ENCODE measurements at regions not wholly inside any gene's neighbourhood (a gene's known extent, or its start where the extent isn't known, plus 50 kb on each side); places are given as distances from the start of the nearest gene placed in this dataset.
"Not testable (repeated sequence)": the region's sequence is repeated elsewhere in the genome, so short reads cannot be mapped to it uniquely, and the experiment has no call there.

DNA sequence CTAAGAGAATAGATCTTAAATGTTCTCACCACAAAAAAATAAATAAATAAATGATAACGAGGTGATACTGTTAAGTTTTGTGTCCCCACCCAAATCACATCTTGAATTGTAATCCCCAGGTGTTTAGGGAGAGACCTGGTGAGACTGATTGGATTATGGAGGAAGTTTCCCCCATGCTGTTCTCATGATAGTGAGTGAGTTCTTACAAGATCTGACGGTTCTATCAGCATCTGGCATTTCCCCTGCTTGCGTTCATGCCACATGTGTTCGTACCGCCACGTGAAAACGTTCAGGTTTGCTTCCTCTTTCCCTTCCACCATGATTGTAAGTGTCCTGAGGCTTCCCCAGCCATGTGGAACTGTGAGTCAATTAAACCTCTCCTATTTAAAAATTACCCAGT, 1514.8 kb upstream of the TENM4 start:
- no peak overlapping the region for H3K4me3 ChIP-seq (ENCODE audit: low read depth in 1 of 5, low read length in 5 of 5)
- no peaks in the 10 kb centered on the region for H3K36me3 ChIP-seq (ENCODE audit: control insufficient read depth in 5 of 5, insufficient read depth in 5 of 5, low read length in 5 of 5)
- no peaks in the 10 kb centered on the region for H3K9me3 ChIP-seq (ENCODE audit: control insufficient read depth in 5 of 5, low read length in 5 of 5)
- H3K4me1 ChIP-seq (ENCODE audit: control insufficient read depth in 5 of 5, insufficient read depth in 5 of 5, low read length in 5 of 5), result peaks cover 0 to 13% (median 3%) of the 10 kb centered on the region in 5 donors
- no peak overlapping the region for H3K9ac ChIP-seq (ENCODE audit: low read length in 5 of 5)
- no peaks in the 10 kb centered on the region for H3K27me3 ChIP-seq (ENCODE audit: control insufficient read depth in 5 of 5, insufficient read depth in 4 of 5, low read length in 5 of 5)
- H3K27ac ChIP-seq (ENCODE audit: low read depth, low read length), result no peak overlapping the region

DNA sequence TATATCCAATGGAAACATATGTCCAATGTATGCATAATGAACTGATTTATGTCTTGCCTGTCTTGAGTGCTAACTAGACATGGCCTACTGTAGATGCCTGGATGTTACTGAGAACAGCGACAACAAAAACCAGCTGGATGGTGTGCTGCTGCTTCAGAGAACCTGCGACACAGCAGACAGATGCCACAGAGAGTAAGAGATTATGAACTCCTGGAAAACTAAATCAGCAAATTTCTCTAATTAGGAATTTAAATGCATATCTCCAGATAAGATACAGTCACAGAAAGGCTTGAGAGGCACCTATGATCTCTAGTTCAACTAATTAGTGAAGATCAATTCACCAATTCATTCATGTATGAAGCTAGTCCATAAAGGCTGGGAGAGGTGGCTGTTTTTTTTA, 1508.0 kb upstream of the TENM4 start:
- no peak overlapping the region for H3K27ac ChIP-seq (ENCODE audit: low read depth, low read length)
- no peaks in the 10 kb centered on the region for H3K9me3 ChIP-seq (ENCODE audit: control insufficient read depth in 5 of 5, low read length in 5 of 5)
- H3K27me3 ChIP-seq (ENCODE audit: control insufficient read depth in 5 of 5, insufficient read depth in 4 of 5, low read length in 5 of 5), result no peaks in the 10 kb centered on the region
- H3K4me1 ChIP-seq (ENCODE audit: control insufficient read depth in 5 of 5, insufficient read depth in 5 of 5, low read length in 5 of 5), result no peaks in the 10 kb centered on the region
- H3K9ac ChIP-seq (ENCODE audit: low read length in 5 of 5), result no peak overlapping the region
- no peak overlapping the region for H3K4me3 ChIP-seq (ENCODE audit: low read depth in 1 of 5, low read length in 5 of 5)
- H3K36me3 ChIP-seq (ENCODE audit: control insufficient read depth in 5 of 5, insufficient read depth in 5 of 5, low read length in 5 of 5), result no peaks in the 10 kb centered on the region

DNA sequence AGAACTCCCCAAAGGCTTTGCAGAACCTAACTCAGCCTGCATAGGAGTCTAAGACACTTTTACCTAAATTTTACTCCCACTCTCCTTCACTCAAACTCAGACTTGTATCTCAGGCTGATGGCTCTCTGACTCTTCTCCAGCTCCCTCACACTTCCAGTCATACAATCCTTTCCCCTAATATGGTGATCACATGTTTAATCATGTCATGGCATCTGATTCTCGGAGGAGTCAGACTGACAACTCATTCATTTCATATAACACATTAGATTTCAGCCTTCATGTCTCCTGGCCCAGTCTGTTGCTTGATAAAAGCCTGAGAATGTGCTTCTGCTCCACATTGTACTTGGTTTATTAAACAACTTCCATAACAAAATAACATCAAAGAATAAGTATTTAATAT, 1503.9 kb upstream of the TENM4 start:
- H3K4me1 ChIP-seq (ENCODE audit: control insufficient read depth in 5 of 5, insufficient read depth in 5 of 5, low read length in 5 of 5), result no peaks in the 10 kb centered on the region
- no peaks in the 10 kb centered on the region for H3K36me3 ChIP-seq (ENCODE audit: control insufficient read depth in 5 of 5, insufficient read depth in 5 of 5, low read length in 5 of 5)
- H3K27ac ChIP-seq (ENCODE audit: low read depth, low read length), result no peak overlapping the region
- H3K27me3 ChIP-seq (ENCODE audit: control insufficient read depth in 5 of 5, insufficient read depth in 4 of 5, low read length in 5 of 5), result no peaks in the 10 kb centered on the region
- no peak overlapping the region for H3K4me3 ChIP-seq (ENCODE audit: low read depth in 1 of 5, low read length in 5 of 5)
- no peaks in the 10 kb centered on the region for H3K9me3 ChIP-seq (ENCODE audit: control insufficient read depth in 5 of 5, low read length in 5 of 5)
- no peak overlapping the region for H3K9ac ChIP-seq (ENCODE audit: low read length in 5 of 5)

DNA sequence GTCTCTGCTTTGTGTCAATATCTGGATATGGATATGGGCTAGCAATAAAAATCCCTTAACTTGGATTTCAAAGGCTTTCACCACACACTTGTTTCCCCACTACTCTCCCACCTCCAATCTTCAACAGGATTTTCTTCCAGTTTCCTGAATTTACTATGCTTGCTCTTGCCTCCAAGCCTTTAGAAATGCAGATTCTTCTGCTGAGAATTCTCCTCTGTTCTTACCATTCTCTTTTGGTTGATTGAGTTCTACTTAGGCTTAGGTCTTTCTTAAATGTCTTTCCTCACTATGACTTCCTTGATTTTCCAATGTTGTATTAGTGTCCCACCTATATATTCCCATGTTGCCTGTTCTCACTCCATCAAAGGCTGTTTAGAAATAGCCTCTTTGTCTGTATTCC, 1502.4 kb upstream of the TENM4 start:
- Histone ChIP-seq H3K9me3 (ENCODE audit: control insufficient read depth in 5 of 5, low read length in 5 of 5) (no peaks in the 10 kb centered on the region), H3K4me1 (ENCODE audit: control insufficient read depth in 5 of 5, insufficient read depth in 5 of 5, low read length in 5 of 5) (no peaks in the 10 kb centered on the region), H3K4me3 (ENCODE audit: low read depth in 1 of 5, low read length in 5 of 5) (no peak overlapping the region)

DNA sequence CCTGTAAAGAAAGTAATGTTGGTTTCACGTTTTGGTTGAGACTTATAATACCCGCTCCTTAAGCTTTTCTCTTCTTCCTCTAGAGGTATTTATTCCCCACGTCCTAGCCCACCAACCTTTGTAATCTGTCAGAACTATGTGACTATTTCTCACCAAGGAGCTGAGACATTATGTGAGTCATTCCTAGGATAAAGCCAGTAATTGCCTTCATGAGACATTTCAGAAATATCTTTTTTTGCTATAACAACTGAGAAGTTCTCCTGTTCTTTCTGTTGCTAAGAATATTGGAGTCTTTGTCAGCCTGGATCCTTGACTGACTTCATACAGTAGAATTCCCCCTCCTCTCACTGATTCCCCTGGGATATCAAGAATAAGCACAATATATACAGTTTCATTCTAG, 1497.0 kb upstream of the TENM4 start:
- no peak overlapping the region for H3K27ac ChIP-seq (ENCODE audit: low read depth, low read length)
- no peaks in the 10 kb centered on the region for H3K36me3 ChIP-seq (ENCODE audit: control insufficient read depth in 5 of 5, insufficient read depth in 5 of 5, low read length in 5 of 5)
- H3K27me3 ChIP-seq (ENCODE audit: control insufficient read depth in 5 of 5, insufficient read depth in 4 of 5, low read length in 5 of 5), result no peaks in the 10 kb centered on the region
- no peak overlapping the region for H3K9ac ChIP-seq (ENCODE audit: low read length in 5 of 5)
- no peaks in the 10 kb centered on the region for H3K9me3 ChIP-seq (ENCODE audit: control insufficient read depth in 5 of 5, low read length in 5 of 5)
- no peaks in the 10 kb centered on the region for H3K4me1 ChIP-seq (ENCODE audit: control insufficient read depth in 5 of 5, insufficient read depth in 5 of 5, low read length in 5 of 5)
- H3K4me3 ChIP-seq (ENCODE audit: low read depth in 1 of 5, low read length in 5 of 5), result no peak overlapping the region

More for the DNA sequence above, 1502.4 kb upstream of the TENM4 start:
- Histone ChIP-seq H3K36me3 (ENCODE audit: control insufficient read depth in 5 of 5, insufficient read depth in 5 of 5, low read length in 5 of 5) (no peaks in the 10 kb centered on the region), H3K9ac (ENCODE audit: low read length in 5 of 5) (no peak overlapping the region), H3K27ac (ENCODE audit: low read depth, low read length) (no peak overlapping the region), H3K27me3 (ENCODE audit: control insufficient read depth in 5 of 5, insufficient read depth in 4 of 5, low read length in 5 of 5) (no peaks in the 10 kb centered on the region)

DNA sequence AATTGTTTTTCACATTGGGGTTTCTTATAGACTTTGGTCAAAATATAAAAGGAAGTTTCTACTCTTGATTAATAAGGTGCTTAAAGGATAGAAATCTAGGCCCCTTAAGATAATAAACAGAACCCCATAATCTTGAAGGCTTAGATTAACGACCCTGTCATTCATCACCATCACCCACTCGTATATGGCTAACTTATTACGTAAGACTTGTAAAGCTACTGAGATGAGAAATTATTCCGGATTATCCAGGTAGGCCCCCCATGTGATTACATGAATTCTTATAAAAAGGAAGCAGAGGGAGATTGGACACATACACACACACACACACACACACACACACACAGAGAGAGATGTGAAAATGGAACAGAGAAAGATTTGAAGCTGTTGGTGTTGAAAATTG, 1489.2 kb upstream of the TENM4 start:
- H3K27ac ChIP-seq (ENCODE audit: low read depth, low read length), result no peak overlapping the region
- no peaks in the 10 kb centered on the region for H3K27me3 ChIP-seq (ENCODE audit: control insufficient read depth in 5 of 5, insufficient read depth in 4 of 5, low read length in 5 of 5)
- no peak overlapping the region for H3K9ac ChIP-seq (ENCODE audit: low read length in 5 of 5)
- H3K4me3 ChIP-seq (ENCODE audit: low read depth in 1 of 5, low read length in 5 of 5), result no peak overlapping the region
- H3K36me3 ChIP-seq (ENCODE audit: control insufficient read depth in 5 of 5, insufficient read depth in 5 of 5, low read length in 5 of 5), result no peaks in the 10 kb centered on the region
- H3K4me1 ChIP-seq (ENCODE audit: control insufficient read depth in 5 of 5, insufficient read depth in 5 of 5, low read length in 5 of 5), result no peaks in the 10 kb centered on the region
- no peaks in the 10 kb centered on the region for H3K9me3 ChIP-seq (ENCODE audit: control insufficient read depth in 5 of 5, low read length in 5 of 5)

DNA sequence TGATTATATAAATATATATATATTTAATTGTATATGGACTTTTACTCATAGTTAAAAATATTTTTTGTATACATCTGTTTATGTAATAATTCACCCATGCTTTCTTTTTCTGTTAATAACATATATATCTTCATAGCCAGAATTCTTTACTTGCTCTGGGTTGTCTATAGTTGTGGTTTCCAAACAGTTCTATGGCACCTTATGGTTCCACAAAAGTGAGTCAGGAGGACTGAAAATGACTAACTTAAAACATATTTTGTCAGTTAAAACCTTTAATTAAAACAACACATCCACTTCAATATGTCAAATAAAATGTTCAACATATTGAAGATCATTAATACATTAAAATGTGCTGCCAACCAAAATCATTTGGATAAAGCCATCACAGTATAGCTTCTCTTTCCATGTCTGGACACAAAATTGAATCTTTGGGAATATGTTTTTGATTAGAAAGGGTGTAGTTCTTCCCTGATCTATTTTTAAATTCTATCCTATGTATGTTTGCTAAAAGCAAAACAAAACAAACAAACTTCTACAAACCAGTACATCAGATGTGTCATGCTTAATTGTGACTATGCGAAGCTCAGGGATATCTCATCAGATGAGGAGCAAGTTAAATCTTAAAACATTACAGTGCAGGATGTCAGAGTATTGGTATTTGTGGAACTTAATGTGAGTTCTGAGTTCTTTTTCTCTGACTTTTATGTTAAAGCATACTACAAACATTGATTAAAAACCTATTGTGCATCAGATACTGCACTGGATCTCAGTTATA, 1488.4 kb upstream of the TENM4 start:
- H3K36me3 ChIP-seq (ENCODE audit: control insufficient read depth in 5 of 5, insufficient read depth in 5 of 5, low read length in 5 of 5), result no peaks in the 10 kb centered on the region
- no peak overlapping the region for H3K4me3 ChIP-seq (ENCODE audit: low read depth in 1 of 5, low read length in 5 of 5)
- H3K27me3 ChIP-seq (ENCODE audit: control insufficient read depth in 5 of 5, insufficient read depth in 4 of 5, low read length in 5 of 5), result no peaks in the 10 kb centered on the region
- no peaks in the 10 kb centered on the region for H3K9me3 ChIP-seq (ENCODE audit: control insufficient read depth in 5 of 5, low read length in 5 of 5)
- H3K4me1 ChIP-seq (ENCODE audit: control insufficient read depth in 5 of 5, insufficient read depth in 5 of 5, low read length in 5 of 5), result no peaks in the 10 kb centered on the region
- H3K27ac ChIP-seq (ENCODE audit: low read depth, low read length), result no peak overlapping the region
- no peak overlapping the region for H3K9ac ChIP-seq (ENCODE audit: low read length in 5 of 5)

DNA sequence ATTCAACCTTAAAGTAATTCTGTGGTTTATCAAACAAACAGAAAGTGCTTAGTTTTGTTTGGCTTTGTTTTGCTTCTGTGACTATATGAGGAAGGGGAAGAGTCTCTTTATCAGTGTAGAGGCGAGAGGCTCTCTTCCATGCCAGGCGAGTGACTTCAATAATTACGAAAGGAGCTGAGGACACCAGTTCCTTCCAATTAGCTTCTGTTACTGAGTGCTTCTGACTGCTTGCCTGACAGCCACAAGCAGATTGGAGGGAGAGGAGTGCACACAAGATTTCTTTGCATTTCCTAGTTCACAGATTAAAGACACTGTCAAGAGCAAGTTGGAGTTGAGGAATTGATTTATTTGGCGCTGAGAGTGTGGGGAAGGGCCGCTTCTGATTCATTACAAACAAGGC, 1484.5 kb upstream of the TENM4 start:
- H3K9ac ChIP-seq (ENCODE audit: low read length in 5 of 5), result no peak overlapping the region
- no peaks in the 10 kb centered on the region for H3K27me3 ChIP-seq (ENCODE audit: control insufficient read depth in 5 of 5, insufficient read depth in 4 of 5, low read length in 5 of 5)
- no peaks in the 10 kb centered on the region for H3K9me3 ChIP-seq (ENCODE audit: control insufficient read depth in 5 of 5, low read length in 5 of 5)
- H3K36me3 ChIP-seq (ENCODE audit: control insufficient read depth in 5 of 5, insufficient read depth in 5 of 5, low read length in 5 of 5), result no peaks in the 10 kb centered on the region
- no peaks in the 10 kb centered on the region for H3K4me1 ChIP-seq (ENCODE audit: control insufficient read depth in 5 of 5, insufficient read depth in 5 of 5, low read length in 5 of 5)
- no peak overlapping the region for H3K4me3 ChIP-seq (ENCODE audit: low read depth in 1 of 5, low read length in 5 of 5)
- H3K27ac ChIP-seq (ENCODE audit: low read depth, low read length), result no peak overlapping the region

DNA sequence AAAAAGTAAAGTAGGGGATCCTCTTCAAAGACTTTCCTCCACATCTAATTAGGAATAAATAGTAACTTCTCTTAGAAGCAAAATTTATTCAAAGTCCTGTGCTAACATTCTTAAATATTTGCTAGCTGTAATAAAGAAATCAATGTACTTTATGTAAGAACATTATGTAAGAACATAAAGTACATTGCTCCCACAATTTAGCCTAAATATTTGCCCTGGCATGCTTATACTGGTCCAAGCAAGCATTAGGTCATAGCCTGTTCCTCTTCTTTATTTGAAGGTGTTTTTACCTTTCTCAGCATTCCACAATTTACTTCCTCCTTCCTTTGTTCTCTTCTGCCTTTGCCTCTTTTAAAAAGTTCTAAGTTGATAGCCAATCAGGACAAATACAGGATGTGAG, 1480.5 kb upstream of the TENM4 start:
- H3K9me3 ChIP-seq (ENCODE audit: control insufficient read depth in 5 of 5, low read length in 5 of 5); H3K27ac ChIP-seq (ENCODE audit: low read depth, low read length): not testable (repeated sequence)

DNA sequence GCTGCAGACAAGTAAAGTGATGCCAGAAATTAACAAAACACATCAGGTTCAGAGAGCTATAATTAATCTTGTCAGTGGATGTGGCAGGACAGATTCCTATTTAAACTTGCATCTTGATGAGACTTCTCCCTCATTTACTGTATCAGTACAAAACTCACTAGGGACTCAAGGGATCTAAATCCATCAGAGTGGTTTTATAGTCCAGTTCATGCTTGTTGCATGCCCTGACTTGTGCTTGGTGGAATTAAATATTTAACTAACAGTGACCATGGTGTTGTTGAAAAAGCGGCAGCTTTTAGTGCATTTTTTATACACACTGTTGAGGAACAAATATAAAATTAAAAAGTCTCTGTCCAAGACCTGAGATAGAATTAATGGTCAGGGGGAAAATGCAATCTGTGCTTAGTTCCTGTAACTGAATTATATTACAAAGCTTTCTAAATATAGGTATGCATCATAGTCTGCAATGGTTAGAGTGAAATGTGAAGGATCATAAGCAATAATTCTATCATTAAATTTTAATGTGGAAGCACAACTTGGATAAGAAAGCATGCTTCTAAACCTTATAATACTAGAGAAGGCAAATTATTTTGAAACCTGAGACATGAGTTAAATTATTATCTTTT, 1475.5 kb upstream of the TENM4 start:
- Histone ChIP-seq H3K4me3 (ENCODE audit: low read depth in 1 of 5, low read length in 5 of 5) (no peak overlapping the region), H3K27ac (ENCODE audit: low read depth, low read length) (no peak overlapping the region), H3K9ac (ENCODE audit: low read length in 5 of 5) (no peak overlapping the region), H3K9me3 (ENCODE audit: control insufficient read depth in 5 of 5, low read length in 5 of 5) (no peaks in the 10 kb centered on the region), H3K27me3 (ENCODE audit: control insufficient read depth in 5 of 5, insufficient read depth in 4 of 5, low read length in 5 of 5) (no peaks in the 10 kb centered on the region), H3K4me1 (ENCODE audit: control insufficient read depth in 5 of 5, insufficient read depth in 5 of 5, low read length in 5 of 5) (no peaks in the 10 kb centered on the region), H3K36me3 (ENCODE audit: control insufficient read depth in 5 of 5, insufficient read depth in 5 of 5, low read length in 5 of 5) (no peaks in the 10 kb centered on the region)

More for the DNA sequence above, 1480.5 kb upstream of the TENM4 start:
- H3K36me3 ChIP-seq (ENCODE audit: control insufficient read depth in 5 of 5, insufficient read depth in 5 of 5, low read length in 5 of 5); H3K4me1 ChIP-seq (ENCODE audit: control insufficient read depth in 5 of 5, insufficient read depth in 5 of 5, low read length in 5 of 5); H3K9ac ChIP-seq (ENCODE audit: low read length in 5 of 5); H3K27me3 ChIP-seq (ENCODE audit: control insufficient read depth in 5 of 5, insufficient read depth in 4 of 5, low read length in 5 of 5); H3K4me3 ChIP-seq (ENCODE audit: low read depth in 1 of 5, low read length in 5 of 5): not testable (repeated sequence)

All from subcutaneous abdominal adipose tissue (tissue), 5 donors.